ENCODE measurements at regions not wholly inside any gene's neighbourhood (a gene's known extent, or its start where the extent isn't known, plus 50 kb on each side); places are given as distances from the start of the nearest gene placed in this dataset.

DNA sequence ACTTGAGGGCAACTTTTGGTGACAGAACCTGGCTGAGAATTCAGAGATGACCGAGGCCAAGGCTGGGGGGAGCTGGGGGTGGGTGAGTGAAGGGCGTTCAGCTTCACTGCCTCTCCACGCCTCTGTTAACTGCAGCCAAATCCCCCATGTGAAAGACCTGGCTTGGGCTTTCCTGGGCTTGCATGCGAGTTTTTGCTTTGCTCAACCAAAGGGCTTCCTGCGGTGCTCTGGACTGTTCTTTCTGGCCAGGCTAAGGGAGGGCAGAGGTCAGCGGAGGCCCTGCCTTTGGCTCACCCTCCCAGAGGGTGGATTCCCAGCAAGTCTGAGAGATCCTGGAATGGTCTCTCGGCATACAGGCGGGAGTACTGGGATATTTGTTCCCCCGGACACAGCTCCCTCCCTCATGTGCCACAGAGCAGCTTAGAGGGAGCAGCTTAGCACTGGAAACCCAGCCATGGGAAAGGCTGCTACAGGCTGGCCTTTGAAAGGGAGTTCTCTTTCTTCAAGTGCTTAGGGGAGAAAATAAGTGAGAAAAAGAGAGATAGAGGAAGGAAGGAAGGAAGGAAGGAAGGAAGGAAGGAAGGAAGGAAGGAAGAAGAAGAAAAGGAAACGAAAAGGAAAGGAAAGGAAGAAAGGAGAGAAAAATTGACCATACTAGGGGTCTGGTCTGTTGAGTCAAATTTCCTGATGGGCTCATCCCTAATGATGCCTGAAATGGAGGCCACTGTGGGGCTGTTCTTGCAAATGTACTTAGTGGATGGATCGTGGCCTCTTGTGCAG is 158.8 kb downstream of the FGF18 start:
- H4K20me1 ChIP-seq (ENCODE audit: low read depth): no peaks in the 10 kb centered on the region
- DNase-seq (ENCODE audit: low spot score): peak; percentile 83
- Mint-ChIP-seq H3K4me3 (peak overlapping the region; percentile 13), H3K27me3 (ENCODE audit: insufficient read depth, low read depth) (peaks cover 8% of the 10 kb centered on the region), H3K9me3 (peaks cover 4% of the 10 kb centered on the region), H3K27ac (peak overlapping the region; percentile 96), H3K36me3 (no peaks in the 10 kb centered on the region), H3K4me1 (peaks cover 51% of the 10 kb centered on the region)
- H3K4me1 ChIP-seq: peaks cover 42% of the 10 kb centered on the region
- H2AFZ ChIP-seq (replicated peaks): peak overlapping the region; percentile 72
- H3K9me3 ChIP-seq (ENCODE audit: low read depth): no peaks in the 10 kb centered on the region
- TF ChIP-seq, protein P1, sequence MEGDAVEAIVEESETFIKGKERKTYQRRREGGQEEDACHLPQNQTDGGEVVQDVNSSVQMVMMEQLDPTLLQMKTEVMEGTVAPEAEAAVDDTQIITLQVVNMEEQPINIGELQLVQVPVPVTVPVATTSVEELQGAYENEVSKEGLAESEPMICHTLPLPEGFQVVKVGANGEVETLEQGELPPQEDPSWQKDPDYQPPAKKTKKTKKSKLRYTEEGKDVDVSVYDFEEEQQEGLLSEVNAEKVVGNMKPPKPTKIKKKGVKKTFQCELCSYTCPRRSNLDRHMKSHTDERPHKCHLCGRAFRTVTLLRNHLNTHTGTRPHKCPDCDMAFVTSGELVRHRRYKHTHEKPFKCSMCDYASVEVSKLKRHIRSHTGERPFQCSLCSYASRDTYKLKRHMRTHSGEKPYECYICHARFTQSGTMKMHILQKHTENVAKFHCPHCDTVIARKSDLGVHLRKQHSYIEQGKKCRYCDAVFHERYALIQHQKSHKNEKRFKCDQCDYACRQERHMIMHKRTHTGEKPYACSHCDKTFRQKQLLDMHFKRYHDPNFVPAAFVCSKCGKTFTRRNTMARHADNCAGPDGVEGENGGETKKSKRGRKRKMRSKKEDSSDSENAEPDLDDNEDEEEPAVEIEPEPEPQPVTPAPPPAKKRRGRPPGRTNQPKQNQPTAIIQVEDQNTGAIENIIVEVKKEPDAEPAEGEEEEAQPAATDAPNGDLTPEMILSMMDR (IDR thresholded peaks at IDR 0.05): no peak
- no peaks in the 10 kb centered on the region for H3K36me3 ChIP-seq
- H3K4me2 ChIP-seq: peak overlapping the region; percentile 53
- no peak overlapping the region for H3K4me3 ChIP-seq
- H3K9ac ChIP-seq: no peak overlapping the region
- H3K27me3 ChIP-seq: no peaks in the 10 kb centered on the region
- peaks cover 21% of the 10 kb centered on the region for H3F3A ChIP-seq (ENCODE audit: low read depth)
- no peaks in the 10 kb centered on the region for H3K79me2 ChIP-seq (ENCODE audit: low read depth)
- peak overlapping the region; percentile 46 for H3K27ac ChIP-seq

- H4K20me1 ChIP-seq (ENCODE audit: low read depth): no peaks in the 10 kb centered on the region
- H3K4me3 ChIP-seq: no peak overlapping the region
- H3K27ac ChIP-seq: peak overlapping the region; percentile 46
- TF ChIP-seq EZH2 (IDR thresholded peaks at IDR 0.05): no peak
- TF ChIP-seq, protein P1 (IDR thresholded peaks at IDR 0.05): no peak
- TF ChIP-seq EZH2phosphoT487 (IDR thresholded peaks at IDR 0.05): no peak
- no peak for DNase-seq (ENCODE audit: low spot score)
- no peaks in the 10 kb centered on the region for H3K9me3 ChIP-seq (ENCODE audit: low read depth)
- Mint-ChIP-seq H3K36me3 (no peaks in the 10 kb centered on the region), H3K27me3 (ENCODE audit: insufficient read depth, low read depth) (peaks cover 8% of the 10 kb centered on the region), H3K4me3 (peak overlapping the region; percentile 13), H3K27ac (peak overlapping the region; percentile 96), H3K4me1 (peaks cover 51% of the 10 kb centered on the region), H3K9me3 (peaks cover 4% of the 10 kb centered on the region)
- H3K36me3 ChIP-seq: no peaks in the 10 kb centered on the region
- H3K4me1 ChIP-seq: peaks cover 42% of the 10 kb centered on the region
- no peak overlapping the region for H3K9ac ChIP-seq
- H2AFZ ChIP-seq (replicated peaks): peak overlapping the region; percentile 72
- H3K79me2 ChIP-seq (ENCODE audit: low read depth): no peaks in the 10 kb centered on the region
- peaks cover 21% of the 10 kb centered on the region for H3F3A ChIP-seq (ENCODE audit: low read depth)
- no peaks in the 10 kb centered on the region for H3K27me3 ChIP-seq
- peak overlapping the region; percentile 53 for H3K4me2 ChIP-seq
These were observed 159.5 kb downstream of the FGF18 start for GRCh38 chr5:171578829-171579491.

DNA sequence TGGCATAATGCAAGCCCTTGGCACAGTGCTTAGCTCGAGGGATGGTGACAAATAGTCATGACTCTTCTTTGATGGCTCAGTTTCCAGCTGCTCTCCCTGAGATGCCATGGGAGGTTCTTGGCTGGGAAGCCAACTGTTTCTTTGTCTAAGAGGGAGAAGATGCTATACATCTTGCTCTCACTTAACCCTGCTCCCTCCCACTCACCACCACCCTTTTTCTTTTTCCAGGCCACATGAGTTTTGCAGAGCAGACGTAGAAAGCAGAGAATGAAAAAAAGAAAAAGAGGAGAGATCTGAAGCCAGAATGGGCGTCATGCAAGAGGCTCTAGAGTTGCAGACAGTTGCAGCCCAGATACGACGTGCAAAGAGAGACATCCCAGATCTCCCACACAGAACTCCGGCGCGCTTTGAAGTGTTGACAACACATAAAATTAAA is 160.5 kb downstream of the FGF18 start:
- peaks cover 21% of the 10 kb centered on the region for H3F3A ChIP-seq (ENCODE audit: low read depth)
- no peaks in the 10 kb centered on the region for H3K36me3 ChIP-seq
- Mint-ChIP-seq H3K4me3 (no peak overlapping the region), H3K36me3 (no peaks in the 10 kb centered on the region), H3K4me1 (peaks cover 51% of the 10 kb centered on the region), H3K9me3 (peaks cover 4% of the 10 kb centered on the region), H3K27ac (peak overlapping the region; percentile 67), H3K27me3 (ENCODE audit: insufficient read depth, low read depth) (peaks cover 8% of the 10 kb centered on the region)
- TF ChIP-seq EZH2 (IDR thresholded peaks at IDR 0.05): no peak
- TF ChIP-seq, protein P1 (IDR thresholded peaks at IDR 0.05): no peak
- no peaks in the 10 kb centered on the region for H3K79me2 ChIP-seq (ENCODE audit: low read depth)
- peaks cover 42% of the 10 kb centered on the region for H3K4me1 ChIP-seq
- no peak overlapping the region for H3K4me3 ChIP-seq
- H3K27ac ChIP-seq: no peak overlapping the region
- no peaks in the 10 kb centered on the region for H4K20me1 ChIP-seq (ENCODE audit: low read depth)
- H2AFZ ChIP-seq (replicated peaks): no peak overlapping the region
- H3K9ac ChIP-seq: no peak overlapping the region
- no peak for DNase-seq (ENCODE audit: low spot score)
- H3K4me2 ChIP-seq: no peak overlapping the region
- H3K27me3 ChIP-seq: no peaks in the 10 kb centered on the region
- no peaks in the 10 kb centered on the region for H3K9me3 ChIP-seq (ENCODE audit: low read depth)

Data from neural progenitor cell (in vitro differentiated cells).